Fibroblast of peridontal ligament (primary cell): ENCODE measurements at regions not wholly inside any gene's neighbourhood (a gene's known extent, or its start where the extent isn't known, plus 50 kb on each side); places are given as distances from the start of the nearest gene placed in this dataset.
"Not testable (repeated sequence)": the region's sequence is repeated elsewhere in the genome, so short reads cannot be mapped to it uniquely, and the experiment has no call there.

Source experiments
- DNase-seq: peaks from one replicate; pipeline ENCODE4 v3.0.0-alpha.2; 2010; ENCODE audit errors: extremely low read depth

DNA sequence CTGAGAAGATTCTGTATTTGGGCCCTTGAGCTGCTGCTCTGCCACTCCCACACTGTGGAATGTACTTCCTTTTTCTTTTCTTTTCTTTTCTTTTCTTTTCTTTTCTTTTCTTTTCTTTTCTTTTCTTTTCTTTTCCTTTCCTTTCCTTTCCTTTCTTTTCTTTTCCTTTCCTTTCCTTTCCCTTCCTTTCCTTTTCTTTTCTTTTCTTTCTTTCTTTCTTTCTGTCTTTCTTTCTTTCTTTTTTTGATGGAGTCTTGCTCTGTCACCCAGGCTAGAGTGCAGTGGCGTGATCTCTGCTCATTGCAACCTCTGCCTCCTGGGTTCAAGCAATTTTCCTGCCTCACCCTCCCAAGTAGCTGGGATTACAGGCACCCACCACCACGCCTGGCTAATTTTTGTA, 89.8 kb downstream of the DNAAF6 start:
- DNase-seq, result not testable (repeated sequence)

DNA sequence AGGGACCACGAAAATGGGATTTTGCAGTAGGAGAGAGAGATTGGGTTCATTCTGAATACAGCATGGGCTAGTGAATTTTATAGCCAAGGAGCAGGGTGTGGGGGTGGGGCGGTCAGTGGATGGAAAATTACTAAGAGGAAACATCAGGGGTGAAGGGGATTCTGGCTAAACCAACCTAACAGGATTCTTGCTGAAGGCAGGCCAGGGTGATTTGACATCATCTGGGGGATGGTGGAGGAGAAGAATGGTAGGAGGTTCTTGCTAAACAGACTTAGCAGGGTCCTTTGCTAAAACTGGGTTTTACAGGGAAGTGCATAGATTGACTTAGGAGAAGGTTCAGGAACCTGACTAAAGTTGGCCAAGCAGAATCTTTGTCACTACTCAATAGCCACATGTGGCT, 91.9 kb downstream of the DNAAF6 start:
- no peak for DNase-seq

DNA sequence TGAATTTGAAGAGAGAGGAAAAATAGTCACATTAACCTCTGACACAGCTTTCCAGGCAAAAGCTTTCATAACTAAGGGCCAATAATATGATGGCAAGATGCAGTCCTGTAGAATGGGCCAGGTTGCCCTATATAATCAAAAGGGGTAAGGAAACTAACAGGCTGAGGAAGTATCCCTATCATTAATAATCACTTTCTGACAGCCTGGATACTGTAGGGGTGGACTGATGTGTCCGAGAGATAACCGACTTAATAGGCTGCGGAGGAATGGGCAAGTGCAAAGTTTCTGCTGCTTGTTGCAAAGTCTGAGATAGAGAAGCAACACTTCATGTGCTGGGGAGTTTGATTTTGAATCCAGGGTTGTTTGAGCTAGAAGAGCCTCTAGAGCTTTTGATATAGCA, 94.8 kb downstream of the DNAAF6 start:
- no peak for DNase-seq

DNA sequence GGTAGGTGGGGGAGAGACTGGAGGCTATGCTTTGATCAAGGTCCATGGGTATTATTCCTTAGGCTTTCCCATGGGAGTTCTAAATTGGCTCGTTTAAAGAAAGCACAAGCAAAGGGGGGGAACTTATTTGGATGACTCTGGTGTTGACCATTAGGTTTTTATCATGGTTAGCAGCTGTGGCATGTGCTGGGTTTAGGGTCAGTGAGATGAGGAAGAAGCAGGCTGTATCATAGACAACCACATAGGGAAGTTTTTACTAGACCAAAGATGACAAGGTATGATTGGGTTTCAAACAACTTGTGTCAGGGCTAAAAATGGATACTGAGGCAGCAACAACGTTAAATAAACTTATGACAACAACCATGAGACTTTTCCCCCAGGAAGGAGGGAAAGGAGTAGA, 97.7 kb downstream of the DNAAF6 start:
- DNase-seq, result no peak

DNA sequence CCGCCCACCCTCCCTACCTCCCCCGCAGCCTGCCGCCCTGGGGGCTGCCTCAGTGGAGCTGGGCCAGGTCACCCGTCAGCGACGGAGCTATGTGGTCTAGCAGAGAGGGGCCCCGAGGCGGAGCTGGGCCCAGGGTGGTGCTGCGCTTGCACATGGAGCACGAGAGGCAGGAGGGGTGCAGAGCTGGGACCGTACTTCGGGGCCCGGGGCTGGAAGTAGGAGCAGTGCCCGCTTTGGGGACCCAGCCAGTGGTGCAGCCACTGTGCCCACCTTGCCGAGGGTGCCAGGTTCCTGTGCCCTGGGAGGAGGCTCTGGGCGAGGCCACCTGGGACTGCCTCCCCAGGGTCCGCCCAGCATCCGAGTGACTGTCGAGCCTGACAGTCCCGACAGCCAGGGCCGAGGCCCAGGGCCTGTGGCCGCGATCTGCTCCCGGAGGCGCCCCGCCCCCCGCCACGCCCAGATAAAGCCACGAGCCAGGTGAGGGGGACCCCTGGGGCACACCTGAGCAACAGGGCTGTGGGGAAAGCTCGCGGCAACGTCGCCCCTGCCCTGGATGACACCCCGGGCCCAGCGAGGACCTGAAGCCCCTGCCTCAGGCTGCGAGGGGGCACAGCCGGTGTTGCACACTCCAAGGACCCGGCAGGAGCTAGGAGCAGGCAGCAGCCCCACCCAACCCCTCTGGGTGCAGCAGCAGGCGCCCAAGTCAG, 117.5 kb downstream of the DNAAF6 start:
- DNase-seq, result no peak

DNA sequence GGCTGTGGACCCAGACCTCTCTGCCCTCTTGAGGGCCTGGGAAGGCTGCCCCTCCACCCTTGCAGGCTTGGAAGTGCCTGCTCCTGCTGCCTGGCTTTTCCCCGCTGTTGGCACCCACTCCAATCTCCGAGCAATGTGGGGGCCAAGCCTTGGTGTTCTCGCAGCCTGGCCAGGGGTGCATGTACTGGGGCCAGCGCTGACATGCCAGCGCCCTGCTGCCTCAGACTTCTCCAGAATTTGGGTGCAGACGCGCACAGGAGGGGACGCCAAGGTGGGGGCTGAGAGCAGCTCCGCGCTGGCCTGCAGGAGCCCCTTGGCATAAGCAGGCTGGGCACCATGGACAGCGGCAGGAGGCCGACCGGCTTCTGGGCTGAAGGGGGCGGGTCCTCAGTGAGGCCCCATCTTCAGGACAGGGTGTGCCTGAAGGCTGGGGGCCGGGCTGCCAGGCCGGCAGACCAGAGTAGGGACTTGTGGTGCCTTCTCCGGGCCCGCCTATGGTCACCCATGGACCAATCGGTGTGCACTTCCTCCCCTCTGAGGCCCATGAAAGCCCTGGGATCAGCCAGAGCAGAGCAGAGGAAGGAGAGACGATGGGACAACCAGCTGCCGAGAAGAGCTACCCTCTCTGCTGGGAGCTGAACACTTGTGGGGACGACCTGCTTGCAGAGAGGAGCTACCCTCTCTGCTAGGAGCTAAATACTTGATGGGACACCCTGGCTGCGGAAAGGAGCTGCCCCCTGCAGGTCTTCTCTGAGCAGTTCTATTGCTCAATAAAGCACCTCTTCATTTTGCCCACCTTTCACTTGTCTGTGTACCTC, 118.3 kb downstream of the DNAAF6 start:
- peak; percentile 0 for DNase-seq

DNA sequence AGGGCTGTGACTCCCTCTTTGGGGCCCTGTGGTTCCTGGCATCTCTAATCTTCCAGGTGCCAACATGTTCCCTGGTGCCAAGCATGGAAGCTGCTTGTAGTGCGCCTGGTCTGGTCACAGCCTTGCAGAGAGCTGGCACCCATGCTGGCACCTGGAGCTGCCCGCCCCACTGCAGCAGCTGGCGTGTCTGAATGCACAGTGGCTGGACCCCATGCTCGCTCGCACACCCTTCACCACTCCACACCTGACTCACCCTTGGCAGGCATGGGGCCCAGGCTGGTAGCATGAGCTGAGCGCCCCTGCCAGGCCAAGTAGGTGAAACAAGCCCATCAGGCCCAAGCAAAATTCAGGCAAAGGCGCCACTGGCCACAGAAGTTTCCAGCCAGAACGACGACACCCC, 119.1 kb downstream of the DNAAF6 start:
- no peak for DNase-seq

DNA sequence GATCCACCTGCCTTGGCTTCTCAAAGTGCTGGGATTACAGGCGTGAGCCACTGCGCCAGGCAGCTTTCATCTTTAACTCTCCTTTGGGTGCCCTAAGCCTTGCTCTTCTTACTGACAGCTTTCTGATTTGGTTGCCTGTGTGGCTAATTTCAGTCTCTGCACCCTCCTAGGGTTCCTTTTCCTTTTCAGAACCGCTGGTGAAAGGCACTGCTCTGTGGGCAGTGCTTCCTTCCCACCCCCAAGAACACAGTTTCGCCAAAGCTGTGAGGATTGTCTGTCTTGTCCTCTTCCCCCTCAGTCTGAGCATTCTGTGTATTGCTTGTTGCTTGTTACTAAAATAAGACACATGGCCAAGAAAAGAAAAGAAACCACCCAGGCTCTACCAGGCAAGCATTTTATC, 101.4 kb upstream of the FRMPD3 start:
- no peak for DNase-seq

DNA sequence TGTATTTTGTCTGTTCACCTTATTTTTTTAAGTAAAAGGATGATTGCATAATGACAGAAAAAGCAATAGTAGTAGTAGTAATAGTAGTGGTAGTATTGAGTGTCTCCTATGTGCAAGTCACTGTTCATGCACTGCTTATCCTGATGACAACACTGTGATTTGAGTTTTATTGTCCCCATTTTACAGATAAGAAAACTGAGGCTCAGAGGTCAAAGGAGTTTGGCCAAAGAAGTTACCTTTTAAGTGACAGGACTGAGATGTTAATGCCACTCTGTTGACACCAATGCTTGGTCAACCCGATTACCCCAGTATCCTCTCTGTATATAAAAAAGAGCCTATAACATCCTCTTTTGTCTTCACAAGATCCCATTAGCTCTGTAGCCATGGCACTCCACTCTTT, 100.5 kb upstream of the FRMPD3 start:
- no peak for DNase-seq

DNA sequence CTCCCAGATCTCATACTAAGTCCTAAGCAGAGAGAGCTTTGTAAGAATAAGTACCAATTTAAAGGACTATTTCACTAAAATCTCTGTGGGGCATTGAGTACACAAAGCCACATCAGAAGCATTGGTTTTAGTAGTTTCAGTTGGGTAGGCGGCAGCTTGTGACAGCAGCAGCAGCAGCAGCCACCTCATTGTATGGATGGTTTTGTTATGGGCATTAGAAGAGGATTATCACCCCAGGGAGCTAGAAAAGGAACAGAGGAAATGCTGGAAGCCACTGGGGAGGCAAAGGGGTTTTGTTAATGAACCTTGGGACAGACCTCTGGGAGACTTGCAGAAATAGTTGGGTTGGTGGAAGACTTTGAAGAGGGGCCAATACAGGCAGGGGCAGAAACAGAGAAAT, 93.9 kb upstream of the FRMPD3 start:
- DNase-seq, result no peak

DNA sequence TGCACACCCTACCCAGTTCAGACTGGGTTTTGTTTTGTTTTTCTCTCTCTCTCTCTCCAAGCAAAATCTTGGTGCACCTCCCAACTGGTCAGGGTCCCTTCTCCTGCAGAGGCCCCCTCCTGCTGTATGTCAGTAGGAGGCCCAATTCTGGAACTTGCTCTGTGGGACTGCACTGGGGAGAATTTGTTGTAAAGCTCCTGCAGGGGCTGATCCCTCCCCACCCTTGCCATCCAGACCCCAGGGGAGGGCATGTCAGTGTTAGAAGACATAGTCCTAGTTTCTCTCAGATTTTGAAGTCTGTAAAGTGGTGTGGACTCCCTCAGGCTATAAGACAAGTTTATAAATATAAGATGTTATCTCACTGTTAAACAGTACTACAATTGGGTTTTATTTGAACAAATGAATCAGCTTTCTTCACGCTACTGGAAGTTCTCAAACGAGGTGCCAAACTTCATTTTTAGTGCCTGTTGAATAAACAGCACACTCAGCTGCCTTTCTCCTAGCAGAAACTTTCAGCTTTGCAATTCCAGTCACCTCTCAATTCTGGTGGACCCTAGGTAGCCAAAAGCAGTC, 88.6 kb upstream of the FRMPD3 start:
- no peak for DNase-seq

DNA sequence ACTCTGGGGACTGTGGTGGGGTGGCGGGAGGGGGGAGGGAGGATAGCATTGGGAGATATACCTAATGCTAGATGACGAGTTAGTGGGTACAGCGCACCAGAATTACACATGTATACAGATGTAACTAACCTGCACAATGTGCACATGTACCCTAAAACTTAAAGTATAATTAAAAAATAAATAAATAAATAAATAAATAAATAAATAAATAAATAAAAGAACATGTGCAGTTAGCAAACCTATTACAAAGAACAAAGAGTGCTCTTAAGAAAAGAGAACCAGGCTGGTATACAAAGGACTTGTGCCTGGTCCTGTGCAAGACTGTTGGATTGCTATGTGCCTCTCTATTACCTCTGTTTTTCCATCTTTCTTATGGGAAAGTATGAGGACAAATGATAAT, 79.3 kb upstream of the FRMPD3 start:
- not testable (repeated sequence) for DNase-seq

DNA sequence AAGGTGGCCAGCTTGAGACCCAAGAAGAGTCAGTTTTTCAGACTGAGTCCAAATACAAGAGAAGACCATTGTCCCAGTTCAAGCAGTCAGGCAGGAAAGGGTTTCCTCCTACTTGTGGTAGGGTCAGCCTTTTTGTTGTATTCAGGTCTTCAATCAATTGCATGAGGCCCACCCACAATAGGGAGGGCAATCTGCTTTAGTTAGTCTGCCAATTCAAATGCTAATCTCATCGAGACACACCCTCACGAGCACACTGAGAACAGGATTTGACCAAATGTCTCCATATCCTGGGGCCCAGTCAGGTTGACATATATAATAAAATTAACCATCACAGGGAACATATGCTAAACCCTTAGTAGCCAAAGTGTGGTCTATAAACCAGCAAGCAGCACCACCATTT, 75.3 kb upstream of the FRMPD3 start:
- no peak for DNase-seq

DNA sequence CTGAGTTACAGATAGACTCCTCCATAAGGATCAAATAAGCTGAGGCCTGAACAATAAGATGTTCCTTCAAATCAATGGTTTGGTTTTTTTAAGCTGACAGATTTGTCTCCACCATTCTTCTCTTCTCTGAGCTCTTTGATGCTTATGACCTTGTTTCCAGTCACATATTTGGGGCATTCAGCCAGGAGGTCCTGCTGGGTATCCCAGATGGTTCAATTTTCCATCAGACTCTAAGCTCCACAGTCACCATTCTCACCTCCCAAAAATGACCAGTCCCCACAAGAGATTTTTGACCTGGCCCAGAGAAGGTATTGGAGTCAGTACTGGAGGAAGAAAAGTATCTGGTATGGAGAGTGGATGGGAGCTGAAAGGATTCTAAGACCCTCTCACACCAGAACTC, 74.6 kb upstream of the FRMPD3 start:
- no peak for DNase-seq

DNA sequence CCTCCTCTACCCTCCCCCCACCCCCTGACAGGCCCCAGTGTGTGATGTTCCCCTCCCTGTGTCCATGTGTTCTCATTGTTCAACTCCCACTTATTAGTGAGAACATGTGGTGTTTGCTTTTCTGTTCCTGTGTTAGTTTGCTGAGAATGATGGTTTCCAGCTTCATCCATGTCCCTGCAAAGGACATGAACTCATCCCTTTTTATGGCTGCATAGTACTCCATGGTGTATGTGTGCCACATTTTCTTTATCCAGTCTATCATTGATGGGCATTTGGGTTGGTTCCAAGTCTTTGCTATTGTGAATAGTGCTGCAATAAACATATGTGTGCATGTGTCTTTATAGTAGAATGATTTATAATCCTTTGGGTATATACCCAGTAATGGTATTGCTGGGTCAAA, 73.3 kb upstream of the FRMPD3 start:
- not testable (repeated sequence) for DNase-seq

DNA sequence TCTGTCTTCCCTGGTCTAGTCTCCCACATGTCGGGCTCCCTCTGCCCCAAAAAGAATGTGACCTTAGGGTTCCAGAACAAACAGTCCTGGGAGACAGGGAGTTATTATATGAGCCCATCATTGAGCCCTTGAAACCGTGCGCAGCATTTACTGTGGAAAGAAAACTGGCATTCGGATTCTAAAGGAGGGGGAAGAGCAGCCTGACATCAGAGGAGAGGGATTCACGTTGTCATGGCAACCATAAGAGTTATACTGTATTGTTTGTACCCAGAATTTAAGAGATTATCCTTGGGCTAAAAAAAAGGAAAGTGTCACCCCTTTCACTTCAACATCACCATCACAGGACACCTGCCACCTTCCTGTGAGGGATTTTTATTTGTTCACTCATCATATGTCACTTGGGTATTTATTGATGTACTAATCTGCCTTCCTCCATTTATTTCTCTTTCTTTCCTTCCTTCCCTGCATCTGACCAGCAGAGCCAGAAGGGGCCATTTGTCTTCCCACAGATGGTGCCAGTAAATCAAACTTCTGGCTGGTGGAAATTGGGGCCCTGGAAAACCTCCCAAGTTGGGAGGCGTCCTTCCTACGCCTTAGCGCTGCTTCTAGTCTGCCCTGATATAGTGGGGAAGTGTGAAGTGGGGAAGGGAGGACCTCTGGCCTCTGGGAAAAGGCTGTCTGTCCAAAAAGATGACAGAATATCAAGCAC, 64.9 kb upstream of the FRMPD3 start:
- no peak for DNase-seq

DNA sequence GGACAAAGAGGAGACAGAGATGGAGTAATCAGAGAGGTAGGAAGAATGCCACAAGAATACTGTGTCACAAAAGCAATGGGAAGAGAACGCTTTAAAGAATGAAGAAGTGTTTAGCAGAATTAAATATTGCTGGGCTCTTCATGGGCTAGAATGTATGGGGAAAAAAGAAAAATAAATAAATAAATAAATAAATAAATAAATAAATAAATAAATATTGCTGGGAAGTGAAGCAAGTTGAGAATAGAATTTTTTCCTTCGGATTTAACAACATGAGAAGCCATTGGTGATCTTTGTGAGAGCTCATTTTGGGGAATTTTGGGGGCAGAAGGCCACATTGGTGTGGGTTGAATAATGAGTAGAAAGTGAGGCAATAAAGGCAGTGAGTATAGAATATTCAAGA, 59.7 kb upstream of the FRMPD3 start:
- DNase-seq, result no peak

DNA sequence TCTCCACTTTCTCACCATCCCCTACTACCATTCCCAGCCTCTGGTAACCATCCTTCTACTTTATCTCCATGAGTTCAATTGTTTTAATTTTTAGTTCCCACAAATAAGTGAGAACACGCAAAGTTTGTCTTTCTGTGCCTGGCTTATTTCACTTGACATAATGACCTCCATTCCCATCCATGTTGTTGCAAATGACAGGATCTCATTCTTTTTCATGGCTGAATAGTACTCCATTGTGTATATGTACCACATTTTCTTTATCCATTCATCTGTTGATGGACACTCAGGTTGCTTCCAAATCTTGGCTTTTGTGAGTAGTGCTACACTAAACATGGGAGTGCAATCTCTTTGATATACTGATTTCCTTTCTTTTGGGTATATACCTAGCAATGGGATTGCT, 55.8 kb upstream of the FRMPD3 start:
- not testable (repeated sequence) for DNase-seq

DNA sequence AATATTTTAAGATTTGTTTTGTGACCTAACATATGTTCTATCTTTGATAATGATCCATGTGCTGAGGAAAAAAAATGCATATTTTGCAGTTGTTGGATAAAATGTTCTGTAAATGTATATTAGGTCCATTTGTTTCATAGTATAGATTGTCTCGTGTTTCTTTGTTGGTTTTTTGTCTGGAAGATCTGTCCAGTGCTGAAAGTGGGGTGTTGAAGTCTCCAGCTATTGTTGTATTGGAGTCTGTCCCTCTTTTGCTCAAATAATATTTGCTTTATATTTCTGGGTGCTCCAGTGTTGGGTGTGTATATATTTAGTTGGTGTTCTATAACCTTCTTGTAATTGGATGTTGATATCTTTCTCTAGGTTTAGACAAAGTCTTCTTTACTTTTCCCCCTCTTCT, 53.2 kb upstream of the FRMPD3 start:
- DNase-seq, result no peak

DNA sequence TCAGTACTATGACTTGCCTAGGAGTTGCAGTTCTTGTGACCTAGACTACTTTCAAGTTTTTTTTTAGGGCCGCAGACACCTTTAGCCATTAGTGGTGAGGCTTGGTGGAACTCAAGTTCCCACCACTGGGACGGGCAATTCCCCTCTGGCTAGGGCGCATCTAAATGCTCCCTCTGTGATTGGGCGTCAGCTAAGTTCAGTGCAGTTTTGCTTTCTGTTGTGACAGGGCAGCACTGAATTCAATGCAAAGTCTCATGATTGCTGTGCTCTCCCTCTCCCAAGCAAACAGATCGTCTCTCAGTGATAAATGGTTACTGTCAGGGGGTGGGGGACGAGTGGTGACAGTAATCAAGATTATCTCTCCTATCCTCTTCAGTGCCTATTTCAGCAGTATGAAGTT, 52.7 kb upstream of the FRMPD3 start:
- DNase-seq, result no peak

DNA sequence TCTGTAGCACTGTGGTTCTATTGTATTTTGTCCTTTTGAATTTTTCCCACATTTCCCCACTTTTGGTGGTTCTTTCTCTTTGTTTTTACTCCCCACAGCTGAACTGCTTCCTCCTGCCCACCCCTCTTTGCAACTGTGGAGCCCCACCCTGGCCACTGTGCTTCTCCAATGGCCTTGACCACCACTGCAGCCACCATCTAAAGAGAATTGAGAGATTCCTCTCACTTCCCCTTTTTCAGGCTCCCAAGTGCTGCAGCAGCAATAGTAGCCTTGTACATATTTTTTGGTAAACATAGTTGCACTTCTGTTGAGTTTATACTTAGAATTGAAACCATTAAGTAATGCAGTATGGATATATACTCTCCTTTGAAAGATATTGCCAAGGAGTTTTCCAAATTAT, 51.3 kb upstream of the FRMPD3 start:
- DNase-seq, result no peak
